Hepatocyte (in vitro differentiated cells): ENCODE measurements at regions not wholly inside any gene's neighbourhood (a gene's known extent, or its start where the extent isn't known, plus 50 kb on each side); places are given as distances from the start of the nearest gene placed in this dataset.
A peak's percentile ranks its signal among the peaks of the same experiment; 100 is the strongest.
"Not testable (repeated sequence)": the region's sequence is repeated elsewhere in the genome, so short reads cannot be mapped to it uniquely, and the experiment has no call there.

Experiments used
- DNase-seq: peaks from one replicate; pipeline ENCODE4 v3.0.0-alpha.2; 2016; ENCODE audit warnings: low spot score
- H2AFZ ChIP-seq: fragments of 200-600 bp; sonication (generic); 2 replicates; pipeline ENCODE4 v1.6.0; 2016; ENCODE audit warnings: antibody characterized with exemption, mild to moderate bottlenecking
- H3K27ac ChIP-seq: fragments of 200-600 bp; sonication (generic); 2 replicates; pipeline ENCODE4 v1.5.1; 2016; ENCODE audit warnings: mild to moderate bottlenecking
- H3K27me3 ChIP-seq: fragments of 200-600 bp; sonication (generic); 2 replicates; pipeline ENCODE4 v1.6.1; 2016
- H3K36me3 ChIP-seq: fragments of 200-600 bp; sonication (generic); replicated peaks from 2 replicates; pipeline ENCODE4 v1.5.1; 2016; ENCODE audit warnings: low read depth; ENCODE audit not compliant: insufficient read depth
- H3K4me1 ChIP-seq: fragments of 200-600 bp; sonication (generic); 2 replicates; pipeline ENCODE4 v1.5.1; 2016; ENCODE audit warnings: mild to moderate bottlenecking, moderate library complexity; ENCODE audit not compliant: insufficient read depth
- H3K4me2 ChIP-seq: fragments of 200-600 bp; sonication (generic); 2 replicates; pipeline ENCODE4 v1.6.0; 2016
- H3K4me3 ChIP-seq: fragments of 200-600 bp; sonication (generic); 2 replicates; pipeline ENCODE4 v1.5.1; 2016; ENCODE audit warnings: mild to moderate bottlenecking
- H3K79me2 ChIP-seq: fragments of 200-600 bp; sonication (generic); 2 replicates; pipeline ENCODE4 v1.6.0; 2017; ENCODE audit warnings: mild to moderate bottlenecking
- H3K9me2 ChIP-seq: fragments of 200-600 bp; sonication (generic); replicated peaks from 2 replicates; pipeline ENCODE4 v1.6.0; 2017; ENCODE audit warnings: mild to moderate bottlenecking; ENCODE audit not compliant: insufficient read depth
- H3K9me3 ChIP-seq: fragments of 200-600 bp; sonication (generic); 2 replicates; pipeline ENCODE4 v1.5.1; 2016; ENCODE audit warnings: low read depth, mild to moderate bottlenecking
- H4K20me1 ChIP-seq: fragments of 200-600 bp; sonication (generic); 2 replicates; pipeline ENCODE4 v1.6.0; 2016; ENCODE audit warnings: mild to moderate bottlenecking; ENCODE audit not compliant: insufficient read depth, poor library complexity, severe bottlenecking
- CTCF ChIP-seq: fragments of 200-600 bp; sonication (generic); IDR thresholded peaks from 2 replicates; pipeline ENCODE4 v1.5.1; 2016; ENCODE audit warnings: antibody characterized with exemption, mild to moderate bottlenecking; ENCODE audit not compliant: poor library complexity
- EZH2 ChIP-seq: fragments of 200-600 bp; sonication (generic); IDR thresholded peaks from 2 replicates; pipeline ENCODE4 v1.6.1; 2016; ENCODE audit warnings: antibody characterized with exemption, mild to moderate bottlenecking, borderline replicate concordance
- EZH2phosphoT487 ChIP-seq: fragments of 200-600 bp; sonication (generic); IDR thresholded peaks from one replicate; pipeline ENCODE4 v1.6.1; 2018; ENCODE audit warnings: antibody characterized with exemption, mild to moderate bottlenecking, low read depth, moderate library complexity; ENCODE audit not compliant: unreplicated experiment, severe bottlenecking
- WGBS: methylation state at CpG from one replicate; pipeline ENCODE4 v1.1.6; 2016; ENCODE audit warnings: low lambda C conversion rate; ENCODE audit errors: missing lambda C conversion rate; 5-methylcytosine and 5-hydroxymethylcytosine counted together

- H3K27ac ChIP-seq, result no peak overlapping the region
- H3K4me1 ChIP-seq, result no peaks in the 10 kb centered on the region
- no peaks in the 10 kb centered on the region for H3K36me3 ChIP-seq
- H3K9me3 ChIP-seq, result no peaks in the 10 kb centered on the region
- H3K27me3 ChIP-seq, result no peaks in the 10 kb centered on the region
- H4K20me1 ChIP-seq, result no peaks in the 10 kb centered on the region
- no peak overlapping the region for H3K4me2 ChIP-seq
- H3K79me2 ChIP-seq, result no peaks in the 10 kb centered on the region
- WGBS, result 87% methylated on average over 8 of the region's 8 CpGs
- TF ChIP-seq EZH2phosphoT487 (no peak), CTCF (no peak), EZH2 (no peak)
- no peaks in the 10 kb centered on the region for H3K9me2 ChIP-seq
- H2AFZ ChIP-seq, result no peak overlapping the region
- no peak for DNase-seq
- no peak overlapping the region for H3K4me3 ChIP-seq
Observed at GRCh38 chr13:110818747-110819146, 96.1 kb downstream of the ANKRD10 start.

DNA sequence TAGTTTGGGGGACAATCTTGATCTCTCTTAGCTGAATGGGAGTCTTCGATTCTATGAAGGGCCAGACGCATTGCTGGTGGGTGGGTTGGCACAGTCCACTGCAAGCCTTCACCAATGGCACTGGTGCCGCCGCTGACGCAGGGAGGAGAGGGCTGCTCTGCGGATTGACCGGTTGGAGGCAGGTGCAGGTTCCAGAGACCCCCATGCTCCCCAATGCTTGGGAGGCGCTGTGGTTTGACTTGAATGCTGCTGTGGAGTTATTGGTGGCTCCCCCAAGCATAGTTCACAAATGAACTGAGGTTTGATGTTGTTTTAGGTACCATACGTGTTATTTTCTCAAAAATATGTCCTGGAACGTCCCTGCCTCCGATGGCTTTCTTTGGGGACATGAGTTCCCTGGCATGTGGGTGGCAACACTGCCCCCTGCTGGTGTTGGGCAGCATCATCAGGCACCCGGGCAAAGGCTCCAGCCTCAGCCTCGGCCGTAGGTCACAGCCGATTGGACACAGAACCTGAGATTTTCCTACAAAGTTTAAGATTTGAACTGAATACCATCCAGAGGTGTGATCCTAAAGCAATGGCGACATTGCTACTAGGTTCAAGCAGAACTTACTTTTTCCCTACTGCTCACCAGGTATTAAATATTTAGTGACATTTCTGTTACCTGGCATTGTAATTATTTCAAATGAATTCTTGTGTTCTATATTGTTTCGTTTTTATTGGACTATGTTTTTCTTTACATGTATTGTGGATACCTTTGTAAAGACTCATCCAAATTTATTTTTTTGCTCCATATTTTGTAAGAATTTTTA, 95.5 kb downstream of the ANKRD10 start:
- Histone ChIP-seq H3K79me2 (no peaks in the 10 kb centered on the region), H3K27ac (no peak overlapping the region), H3K9me3 (no peaks in the 10 kb centered on the region), H3K27me3 (no peaks in the 10 kb centered on the region), H3K9me2 (no peaks in the 10 kb centered on the region), H3K4me1 (no peaks in the 10 kb centered on the region), H3K4me3 (no peak overlapping the region), H3K36me3 (no peaks in the 10 kb centered on the region), H2AFZ (no peak overlapping the region), H4K20me1 (no peaks in the 10 kb centered on the region), H3K4me2 (peak overlapping the region; percentile 50)
- WGBS, result 39% methylated on average over 17 of the region's 17 CpGs
- DNase-seq, result peak; percentile 81
- TF ChIP-seq EZH2phosphoT487, result no peak
- peak; percentile 97 for TF ChIP-seq CTCF

DNA sequence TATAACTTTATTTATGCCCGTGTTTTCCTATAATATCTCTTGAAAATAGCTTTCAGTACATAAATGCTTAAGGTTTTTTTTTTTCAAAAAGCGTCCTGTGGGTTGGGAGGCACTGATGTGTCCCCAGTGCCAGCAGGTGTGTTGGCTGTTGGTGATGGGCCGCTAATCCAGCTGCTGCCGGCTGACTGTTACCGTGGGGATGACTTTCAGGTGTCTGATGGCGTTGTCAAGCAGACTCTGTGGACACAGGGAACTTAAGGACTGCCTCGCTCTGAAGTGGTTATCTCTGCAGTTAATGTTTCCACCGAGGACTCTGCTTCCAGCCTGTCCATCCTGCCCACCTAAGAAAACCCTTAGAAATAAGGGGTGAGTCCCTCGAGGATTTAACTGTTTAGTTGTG, 94.5 kb downstream of the ANKRD10 start:
- WGBS, result 48% methylated on average over 9 of the region's 9 CpGs
- Histone ChIP-seq H4K20me1 (no peaks in the 10 kb centered on the region), H3K79me2 (no peaks in the 10 kb centered on the region), H3K9me3 (no peaks in the 10 kb centered on the region), H3K27me3 (no peaks in the 10 kb centered on the region), H3K9me2 (no peaks in the 10 kb centered on the region), H2AFZ (no peak overlapping the region), H3K27ac (no peak overlapping the region), H3K36me3 (no peaks in the 10 kb centered on the region), H3K4me1 (no peaks in the 10 kb centered on the region), H3K4me2 (no peak overlapping the region), H3K4me3 (no peak overlapping the region)
- TF ChIP-seq EZH2phosphoT487 (no peak), EZH2 (no peak), CTCF (no peak)
- DNase-seq, result no peak

DNA sequence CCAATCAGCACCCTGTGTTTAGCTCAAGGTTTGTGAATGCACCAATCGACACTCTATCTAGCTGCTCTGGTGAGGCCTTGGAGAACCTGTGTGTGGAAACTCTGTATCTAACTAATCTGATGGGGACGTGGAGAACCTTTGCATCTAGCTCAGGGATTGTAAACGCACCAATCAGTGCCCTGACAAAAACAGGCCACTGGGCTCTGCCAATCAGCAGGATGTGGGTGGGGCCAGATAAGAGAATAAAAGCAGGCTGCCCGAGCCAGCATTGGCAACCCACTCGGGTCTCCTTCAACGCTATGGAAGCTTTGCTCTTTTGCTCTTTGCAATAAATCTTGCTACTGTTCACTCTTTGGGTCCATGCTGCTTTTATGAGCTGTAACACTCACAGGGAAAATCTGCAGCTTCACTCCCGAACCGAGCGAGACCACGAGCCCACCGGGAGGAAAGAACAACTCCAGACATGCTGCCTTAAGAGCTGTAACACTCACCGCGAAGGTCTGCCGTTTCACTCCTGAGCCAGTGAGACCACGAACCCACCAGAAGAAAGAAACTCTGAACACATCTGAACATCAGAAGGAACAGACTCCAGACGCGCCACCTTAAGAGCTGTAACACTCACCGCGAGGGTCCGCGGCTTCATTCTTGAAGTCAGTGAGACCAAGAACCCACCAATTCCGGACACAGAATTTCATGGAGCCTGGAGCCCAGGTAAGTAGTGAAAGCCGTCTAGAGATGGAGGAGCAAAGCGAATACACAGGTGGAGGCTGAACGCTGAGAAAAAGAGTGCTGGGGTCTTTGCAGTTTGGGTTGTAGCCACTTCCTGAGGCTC, 92.8 kb downstream of the ANKRD10 start:
- WGBS, result 94% methylated on average over 25 of the region's 25 CpGs
- H3K4me1 ChIP-seq, H4K20me1 ChIP-seq: not testable (repeated sequence)

More for the DNA sequence above, 92.8 kb downstream of the ANKRD10 start:
- H2AFZ ChIP-seq, H3K27me3 ChIP-seq, H3K4me2 ChIP-seq, H3K9me3 ChIP-seq, DNase-seq, H3K27ac ChIP-seq, H3K4me3 ChIP-seq, H3K36me3 ChIP-seq, H3K9me2 ChIP-seq, H3K79me2 ChIP-seq: not testable (repeated sequence)
